NCI-H69 (cell line): ENCODE measurements at regions not wholly inside any gene's neighbourhood (a gene's known extent, or its start where the extent isn't known, plus 50 kb on each side); places are given as distances from the start of the nearest gene placed in this dataset.
A peak's percentile ranks its signal among the peaks of the same experiment; 100 is the strongest.
"Not testable (repeated sequence)": the region's sequence is repeated elsewhere in the genome, so short reads cannot be mapped to it uniquely, and the experiment has no call there.

Experiments
- DNase-seq: peaks from one replicate; lab custom pipeline; 2025; lab: John Stamatoyannopoulos, UW

GRCh38 chr2:114066186-114066747 is 176.4 kb downstream of the ACTR3 start:
- DNase-seq = no peak

GRCh38 chr2:114068438-114068837 is 178.5 kb downstream of the ACTR3 start:
- DNase-seq = no peak

- DNase-seq = no peak
Observed at GRCh38 chr2:114076961-114077360, 187.1 kb downstream of the ACTR3 start.

GRCh38 chr2:114079366-114080004 is 189.6 kb downstream of the ACTR3 start:
- no peak for DNase-seq

- DNase-seq = no peak
Observed at GRCh38 chr2:114082731-114083433, 193.0 kb downstream of the ACTR3 start.

GRCh38 chr2:114083717-114084387 is 194.0 kb downstream of the ACTR3 start:
- no peak for DNase-seq

GRCh38 chr2:114085238-114085637 is 195.3 kb downstream of the ACTR3 start:
- DNase-seq = no peak

GRCh38 chr2:114085992-114086391 is 196.1 kb downstream of the ACTR3 start:
- DNase-seq = no peak

- DNase-seq = no peak
Observed at GRCh38 chr2:114089636-114090319, 199.9 kb downstream of the ACTR3 start.

GRCh38 chr2:114091010-114091409 is 201.1 kb downstream of the ACTR3 start:
- no peak for DNase-seq

GRCh38 chr2:114108249-114108648 is 218.4 kb downstream of the ACTR3 start:
- DNase-seq = no peak

- no peak for DNase-seq
Observed at GRCh38 chr2:114108824-114109416, 219.0 kb downstream of the ACTR3 start.

GRCh38 chr2:114111329-114111728 is 221.4 kb downstream of the ACTR3 start:
- DNase-seq = no peak

- no peak for DNase-seq
Observed at GRCh38 chr2:114113518-114113917, 223.6 kb downstream of the ACTR3 start.

GRCh38 chr2:114118088-114118487 is 228.2 kb downstream of the ACTR3 start:
- no peak for DNase-seq

- no peak for DNase-seq
Observed at GRCh38 chr2:114119862-114120261, 230.0 kb downstream of the ACTR3 start.

- peak; percentile 0 for DNase-seq
Observed at GRCh38 chr2:114122930-114123329, 233.0 kb downstream of the ACTR3 start.

GRCh38 chr2:114123925-114124324 is 234.0 kb downstream of the ACTR3 start:
- no peak for DNase-seq

GRCh38 chr2:114127372-114127771 is 237.5 kb downstream of the ACTR3 start:
- no peak for DNase-seq

GRCh38 chr2:114128263-114128662 is 238.4 kb downstream of the ACTR3 start:
- no peak for DNase-seq

- DNase-seq = no peak
Observed at GRCh38 chr2:114128725-114129124, 238.8 kb downstream of the ACTR3 start.

GRCh38 chr2:114132050-114132449 is 242.2 kb downstream of the ACTR3 start:
- not testable (repeated sequence) for DNase-seq
